Pancreas (tissue), 10 donors: ENCODE measurements at regions not wholly inside any gene's neighbourhood (a gene's known extent, or its start where the extent isn't known, plus 50 kb on each side); places are given as distances from the start of the nearest gene placed in this dataset.
A peak's percentile ranks its signal among the peaks of the same experiment; 100 is the strongest.

Experiments used
- ATAC-seq, 4 donors: fragments of 200-7000 bp; cut with Tn5 transposase; one replicate each; pipeline versions ENCODE4 v1.8.0 to v1.9.1; 2020; ENCODE audit warnings: mild to moderate bottlenecking in 4 of 4, moderate library complexity in 4 of 4
- DNase-seq, 6 donors: peaks; one replicate each; pipeline ENCODE4 v3.0.0-alpha.2; 2020
- FAIRE-seq: peaks from 2 replicates; lab custom pipeline; 2012; peaks lifted over from hg19 to GRCh38; lab: Jason Lieb, UNC
- H3K27ac ChIP-seq, 4 donors: fragments of 200-600 bp; sonication (generic); 1 replicate in 3 of 4; 2 replicates in 1 of 4; pipeline versions ENCODE4 v1.5.0 to v1.8.0; 2020
- H3K27me3 ChIP-seq, 4 donors: fragments of 200-600 bp; one replicate each; pipeline ENCODE4 v1.8.0; 2021
- H3K36me3 ChIP-seq, 3 donors: fragments of 200-600 bp; sonication (generic) in 1 of 3; one replicate each; pipeline versions ENCODE4 v1.5.0 to v1.8.0; 2020 to 2021
- H3K4me1 ChIP-seq, 3 donors: fragments of 200-600 bp; one replicate each; pipeline ENCODE4 v1.8.0; 2021
- H3K4me3 ChIP-seq, 4 donors: fragments of 200-600 bp; sonication (generic) in 2 of 4; one replicate each; pipeline versions ENCODE4 v1.5.0 to v1.8.0; 2020 to 2021
- H3K9me3 ChIP-seq, 4 donors: fragments of 200-600 bp; one replicate each; pipeline ENCODE4 v1.8.0; 2021
- WGBS, 2 donors: extraction: QIAGEN DNeasy Blood & Tissue Kit; methylation state at CpG; one replicate each; pipeline ENCODE4 v1.1.7; 2013; 5-methylcytosine and 5-hydroxymethylcytosine counted together
- intact Hi-C, 3 donors: fragments of 100-400 bp; cut with DNase I; formaldehyde crosslinking; loops; one replicate each; pipeline versions ENCODE4 v1.11.1 to v1.14.2; 2022
- TF ChIP-seq, protein P1 (sequence below), 4 donors: fragments of 200-600 bp; sonication (generic) in 3 of 4; IDR thresholded peaks; one replicate each; pipeline versions ENCODE4 v1.5.0 to v1.8.0; 2021; ENCODE audit warnings: antibody characterized with exemption in 4 of 4
- donor health status: healthy with polysubstance abuse.
- donor health status: DM: no; HTN: no; CAD: no; lungs with moderate emphysema.
- donor health status: DM: no; HTN: no; CAD: no.
- donor health status: control.
- donor health status: control.
- donor health status: Bipolar disorder and iron deficiency.
- donor health status: DM: yes; HTN: yes; CAD: no.
- donor health status: DM: no; HTN: no; CAD: no.
- donor health status: DM: no; HTN: no; CAD: no.
- donor health status: DM: yes; HTN: yes; CAD: no.

DNA sequence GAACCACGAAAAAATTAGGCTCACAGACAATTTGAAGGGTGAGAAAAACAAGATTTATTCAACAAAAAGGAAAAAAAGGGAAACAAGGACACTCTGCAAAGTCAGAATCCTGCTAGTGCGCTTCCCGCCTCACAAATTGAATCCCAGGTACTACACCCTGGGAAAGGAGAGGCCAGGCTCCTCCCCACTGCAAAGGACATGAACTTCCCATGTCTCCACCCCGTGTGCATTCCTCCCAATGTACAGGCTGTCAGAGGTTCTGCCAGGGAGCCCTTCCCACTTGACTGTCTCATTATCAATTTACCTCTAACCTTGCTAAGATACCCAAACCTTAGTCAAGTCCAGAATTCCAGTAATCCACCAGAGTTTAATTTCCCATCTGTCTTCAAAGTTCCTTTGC is 70.4 kb upstream of the CDK1 start:
- H3K36me3 ChIP-seq: no peaks in the 10 kb centered on the region
- ATAC-seq: no peak
- no peak overlapping the region for H3K27ac ChIP-seq
- intact Hi-C loops: no loop called here
- H3K4me1 ChIP-seq: no peaks in the 10 kb centered on the region
- 86 to 89% methylated on average over 4 of the region's 4 CpGs for WGBS, 2 donors
- TF ChIP-seq, protein P1, sequence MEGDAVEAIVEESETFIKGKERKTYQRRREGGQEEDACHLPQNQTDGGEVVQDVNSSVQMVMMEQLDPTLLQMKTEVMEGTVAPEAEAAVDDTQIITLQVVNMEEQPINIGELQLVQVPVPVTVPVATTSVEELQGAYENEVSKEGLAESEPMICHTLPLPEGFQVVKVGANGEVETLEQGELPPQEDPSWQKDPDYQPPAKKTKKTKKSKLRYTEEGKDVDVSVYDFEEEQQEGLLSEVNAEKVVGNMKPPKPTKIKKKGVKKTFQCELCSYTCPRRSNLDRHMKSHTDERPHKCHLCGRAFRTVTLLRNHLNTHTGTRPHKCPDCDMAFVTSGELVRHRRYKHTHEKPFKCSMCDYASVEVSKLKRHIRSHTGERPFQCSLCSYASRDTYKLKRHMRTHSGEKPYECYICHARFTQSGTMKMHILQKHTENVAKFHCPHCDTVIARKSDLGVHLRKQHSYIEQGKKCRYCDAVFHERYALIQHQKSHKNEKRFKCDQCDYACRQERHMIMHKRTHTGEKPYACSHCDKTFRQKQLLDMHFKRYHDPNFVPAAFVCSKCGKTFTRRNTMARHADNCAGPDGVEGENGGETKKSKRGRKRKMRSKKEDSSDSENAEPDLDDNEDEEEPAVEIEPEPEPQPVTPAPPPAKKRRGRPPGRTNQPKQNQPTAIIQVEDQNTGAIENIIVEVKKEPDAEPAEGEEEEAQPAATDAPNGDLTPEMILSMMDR (IDR thresholded peaks at IDR 0.05): no peak
- no peaks in the 10 kb centered on the region for H3K27me3 ChIP-seq
- H3K4me3 ChIP-seq: no peak overlapping the region
- DNase-seq: no peak
- FAIRE-seq: no peak
- no peaks in the 10 kb centered on the region for H3K9me3 ChIP-seq

DNA sequence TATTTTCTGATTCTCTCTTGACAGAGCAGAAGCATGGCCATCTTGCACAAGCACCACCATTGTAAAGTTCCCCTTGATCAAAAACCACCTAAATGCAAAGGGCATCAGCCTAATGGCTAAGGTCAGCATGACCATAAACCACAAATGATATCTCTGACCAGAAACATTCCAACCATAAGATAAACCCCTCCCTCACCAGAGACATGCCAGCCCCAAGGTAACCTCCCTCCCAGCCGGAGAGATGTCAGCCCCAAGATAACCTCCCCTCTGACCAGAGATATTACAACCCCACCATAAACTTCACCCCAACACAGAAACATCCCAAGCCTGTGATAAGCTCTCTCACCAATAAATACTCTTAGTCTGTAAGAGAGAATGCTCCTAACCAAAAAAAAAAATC is 72.1 kb upstream of the CDK1 start:
- FAIRE-seq (no peak), DNase-seq (no peak), ATAC-seq (no peak)
- Histone ChIP-seq H3K4me3 (no peak overlapping the region), H3K9me3 (no peaks in the 10 kb centered on the region), H3K4me1 (no peaks in the 10 kb centered on the region), H3K27me3 (no peaks in the 10 kb centered on the region), H3K36me3 (no peaks in the 10 kb centered on the region), H3K27ac (no peak overlapping the region)
- TF ChIP-seq, protein P1 (IDR thresholded peaks at IDR 0.05): no peak
- 82 to 90% methylated on average over 1 of the region's 1 CpG for WGBS, 2 donors
- intact Hi-C loops: no loop called here

DNA sequence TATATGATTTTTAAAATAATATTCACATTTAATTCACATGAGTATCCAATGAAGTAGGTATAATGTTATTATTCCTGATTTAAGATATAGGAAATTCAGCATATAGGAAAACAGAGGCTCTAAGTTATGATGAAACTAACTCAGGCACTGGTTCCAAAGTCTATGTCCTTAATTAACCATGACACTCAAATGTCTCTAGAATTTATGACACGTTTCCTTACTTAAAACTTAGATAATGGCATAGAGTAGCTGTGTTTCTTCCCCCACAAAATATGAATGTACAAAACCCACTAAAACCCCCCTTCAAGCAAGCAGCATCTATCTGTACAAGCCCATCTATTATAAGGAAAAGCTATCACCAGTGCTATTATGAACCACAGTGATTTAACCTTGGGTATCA is 72.9 kb upstream of the CDK1 start:
- WGBS, 2 donors: 87 to 90% methylated on average over 1 of the region's 1 CpG
- FAIRE-seq: no peak
- DNase-seq: no peak

DNA sequence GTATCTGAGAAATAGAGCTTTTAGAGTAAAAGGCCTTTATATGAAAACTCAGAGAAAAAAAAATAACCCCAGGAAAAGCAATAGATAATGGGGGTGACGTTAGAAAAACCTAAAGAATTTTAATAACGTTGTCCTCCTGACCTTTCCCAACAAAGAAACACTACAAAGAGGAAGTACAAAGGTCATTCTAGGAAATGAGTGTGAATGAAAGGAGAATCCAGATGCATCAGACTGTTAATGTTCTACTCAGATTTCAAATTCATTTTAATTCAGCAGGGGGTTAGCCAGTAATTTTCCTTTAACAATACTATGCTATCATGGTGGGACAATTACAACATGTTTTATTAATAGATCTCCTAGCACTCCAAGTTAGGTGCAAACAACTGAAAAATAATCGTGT is 73.8 kb upstream of the CDK1 start:
- H3K27ac ChIP-seq: peak overlapping the region in 2 of 4 donors; percentile 1 to 31
- 6 to 13% methylated on average over 3 of the region's 3 CpGs for WGBS, 2 donors
- DNase-seq (no peak), ATAC-seq (peak; percentile 48 to 79 (median 74)), FAIRE-seq (peak; percentile 73)
- no peaks in the 10 kb centered on the region for H3K36me3 ChIP-seq
- no peaks in the 10 kb centered on the region for H3K4me1 ChIP-seq
- no peak overlapping the region for H3K4me3 ChIP-seq
- H3K27me3 ChIP-seq: no peaks in the 10 kb centered on the region
- intact Hi-C loops: no loop called here
- H3K9me3 ChIP-seq: no peaks in the 10 kb centered on the region
- TF ChIP-seq, protein P1 (IDR thresholded peaks at IDR 0.05): no peak

More for the DNA sequence above, 72.9 kb upstream of the CDK1 start:
- TF ChIP-seq, protein P1 (IDR thresholded peaks at IDR 0.05): no peak
- intact Hi-C loops: no loop called here
- H3K4me3 ChIP-seq: no peak overlapping the region
- no peaks in the 10 kb centered on the region for H3K36me3 ChIP-seq
- no peak for ATAC-seq
- no peaks in the 10 kb centered on the region for H3K4me1 ChIP-seq
- no peak overlapping the region for H3K27ac ChIP-seq
- no peaks in the 10 kb centered on the region for H3K27me3 ChIP-seq
- H3K9me3 ChIP-seq: no peaks in the 10 kb centered on the region

DNA sequence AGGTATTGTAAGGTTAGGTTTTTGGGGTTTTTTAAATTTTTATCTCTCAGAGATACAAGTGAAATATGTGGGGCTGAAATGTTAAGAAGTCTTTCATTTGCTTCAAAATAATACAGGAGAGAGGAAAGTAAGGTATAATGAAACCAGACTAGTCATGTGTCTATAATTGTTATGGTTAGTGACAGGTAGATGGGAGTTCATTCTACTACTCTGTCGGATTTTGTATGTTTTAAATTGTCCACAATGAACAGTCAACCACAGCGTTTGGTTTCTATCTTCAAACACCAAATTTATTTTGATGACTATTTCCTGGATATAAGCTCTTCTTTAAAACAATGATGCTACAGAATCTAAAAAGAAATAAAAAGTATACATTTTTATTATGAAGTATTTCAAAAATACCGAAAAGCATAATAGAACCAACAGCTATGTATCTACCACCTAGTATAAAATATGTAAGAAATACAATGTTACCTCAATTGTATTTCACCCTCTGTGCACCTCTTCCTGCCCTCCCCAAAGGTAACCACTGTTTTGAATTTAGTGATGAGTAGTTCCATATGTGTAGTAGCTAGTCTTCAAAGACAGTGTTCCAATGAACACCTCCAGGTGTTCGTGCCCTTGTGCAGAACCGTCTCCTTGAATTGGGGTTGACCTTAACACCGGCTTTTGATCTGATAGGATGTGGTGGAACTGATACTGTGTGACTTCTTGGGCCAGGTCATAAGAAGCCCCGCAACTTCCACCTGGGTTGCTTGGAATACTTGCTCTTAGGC is 74.8 kb upstream of the CDK1 start:
- 87 to 92% methylated on average over 7 of the region's 7 CpGs for WGBS, 2 donors
- no peaks in the 10 kb centered on the region for H3K4me1 ChIP-seq
- TF ChIP-seq, protein P1 (IDR thresholded peaks at IDR 0.05): no peak
- H3K27me3 ChIP-seq: no peaks in the 10 kb centered on the region
- intact Hi-C loops: no loop called here
- DNase-seq (no peak), ATAC-seq (no peak), FAIRE-seq (no peak)
- H3K4me3 ChIP-seq: no peak overlapping the region
- no peaks in the 10 kb centered on the region for H3K36me3 ChIP-seq
- H3K9me3 ChIP-seq: no peaks in the 10 kb centered on the region
- H3K27ac ChIP-seq: peak overlapping the region in 1 of 4 donors; percentile 24
